Upper lobe of right lung (tissue), 1 donor: ENCODE measurements at regions not wholly inside any gene's neighbourhood (a gene's known extent, or its start where the extent isn't known, plus 50 kb on each side); places are given as distances from the start of the nearest gene placed in this dataset.

Experiments used
- ATAC-seq: fragments of 200-7000 bp; cut with Tn5 transposase; one replicate; pipeline ENCODE4 v1.9.1; 2020; ENCODE audit warnings: mild to moderate bottlenecking, moderate library complexity
- DNase-seq: peaks from one replicate; pipeline ENCODE4 v3.0.0-alpha.2; 2020
- H3K27ac ChIP-seq: fragments of 200-600 bp; one replicate; pipeline ENCODE4 v1.8.0; 2022
- H3K27me3 ChIP-seq: fragments of 200-600 bp; one replicate; pipeline ENCODE4 v1.8.0; 2022; ENCODE audit warnings: mild to moderate bottlenecking
- H3K36me3 ChIP-seq: fragments of 200-600 bp; one replicate; pipeline ENCODE4 v1.8.0; 2022
- H3K4me1 ChIP-seq: fragments of 200-600 bp; one replicate; pipeline ENCODE4 v1.8.0; 2022
- H3K4me3 ChIP-seq: fragments of 200-600 bp; one replicate; pipeline ENCODE4 v1.8.0; 2022; ENCODE audit warnings: mild to moderate bottlenecking
- H3K9me3 ChIP-seq: fragments of 200-600 bp; one replicate; pipeline ENCODE4 v1.8.0; 2022
- intact Hi-C: fragments of 100-400 bp; cut with DNase I; formaldehyde crosslinking; loops from one replicate; pipeline ENCODE4 v1.11.0; 2022
- TF ChIP-seq, protein P1 (sequence below): fragments of 200-600 bp; IDR thresholded peaks from one replicate; pipeline ENCODE4 v1.8.0; 2022; ENCODE audit warnings: antibody characterized with exemption
- donor health status: DM: no; HTN: yes; CAD: no; lungs with severe emphysema.

DNA sequence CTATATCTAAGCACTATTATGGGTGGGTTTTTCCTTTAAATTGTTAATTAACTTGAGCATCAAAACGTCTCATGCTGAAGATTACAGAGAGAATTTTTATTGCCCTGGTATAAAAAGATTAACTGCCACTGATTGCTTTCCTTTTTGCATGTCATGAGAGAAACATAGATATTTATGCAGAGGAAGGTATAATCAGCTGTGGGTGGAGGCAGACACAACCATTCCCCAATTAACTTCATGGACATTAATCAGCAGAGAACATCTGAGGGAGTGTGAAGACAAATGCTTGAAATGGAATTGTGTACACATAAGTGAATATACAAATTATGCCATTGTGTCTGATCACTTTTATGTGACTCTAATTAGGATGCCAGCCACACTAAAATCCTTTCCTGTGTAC, 115.2 kb upstream of the CPHXL start:
- ATAC-seq, result no peak
- no peak overlapping the region for H3K27ac ChIP-seq
- no peaks in the 10 kb centered on the region for H3K36me3 ChIP-seq

DNA sequence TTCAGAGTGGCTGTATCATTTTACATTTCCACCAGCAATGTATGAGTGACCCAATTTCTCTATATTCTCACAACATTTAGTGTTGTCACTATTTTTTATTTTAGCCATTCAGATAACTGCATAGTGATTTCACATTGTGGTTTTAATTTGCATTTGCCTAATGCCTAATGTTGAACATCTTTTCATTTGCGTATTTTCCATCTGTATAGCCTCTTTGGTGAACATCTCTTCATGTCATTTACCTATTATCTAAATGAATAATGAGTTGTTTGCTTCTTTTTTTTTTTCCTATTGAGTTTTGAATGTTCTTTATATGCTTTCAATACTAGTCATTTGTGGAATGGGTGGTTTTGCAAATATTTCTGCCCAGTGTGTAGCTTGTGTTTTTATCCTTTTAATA, 120.9 kb upstream of the CPHXL start:
- ATAC-seq, result no peak
- Histone ChIP-seq H3K27ac (no peak overlapping the region), H3K27me3 (no peaks in the 10 kb centered on the region), H3K36me3 (no peaks in the 10 kb centered on the region), H3K9me3 (no peaks in the 10 kb centered on the region), H3K4me3 (no peak overlapping the region), H3K4me1 (no peaks in the 10 kb centered on the region)
- no peak for DNase-seq
- intact Hi-C loops, result no loop called here
- TF ChIP-seq, protein P1, sequence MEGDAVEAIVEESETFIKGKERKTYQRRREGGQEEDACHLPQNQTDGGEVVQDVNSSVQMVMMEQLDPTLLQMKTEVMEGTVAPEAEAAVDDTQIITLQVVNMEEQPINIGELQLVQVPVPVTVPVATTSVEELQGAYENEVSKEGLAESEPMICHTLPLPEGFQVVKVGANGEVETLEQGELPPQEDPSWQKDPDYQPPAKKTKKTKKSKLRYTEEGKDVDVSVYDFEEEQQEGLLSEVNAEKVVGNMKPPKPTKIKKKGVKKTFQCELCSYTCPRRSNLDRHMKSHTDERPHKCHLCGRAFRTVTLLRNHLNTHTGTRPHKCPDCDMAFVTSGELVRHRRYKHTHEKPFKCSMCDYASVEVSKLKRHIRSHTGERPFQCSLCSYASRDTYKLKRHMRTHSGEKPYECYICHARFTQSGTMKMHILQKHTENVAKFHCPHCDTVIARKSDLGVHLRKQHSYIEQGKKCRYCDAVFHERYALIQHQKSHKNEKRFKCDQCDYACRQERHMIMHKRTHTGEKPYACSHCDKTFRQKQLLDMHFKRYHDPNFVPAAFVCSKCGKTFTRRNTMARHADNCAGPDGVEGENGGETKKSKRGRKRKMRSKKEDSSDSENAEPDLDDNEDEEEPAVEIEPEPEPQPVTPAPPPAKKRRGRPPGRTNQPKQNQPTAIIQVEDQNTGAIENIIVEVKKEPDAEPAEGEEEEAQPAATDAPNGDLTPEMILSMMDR, result no peak

More for the DNA sequence above, 115.2 kb upstream of the CPHXL start:
- DNase-seq, result no peak
- TF ChIP-seq, protein P1, result no peak
- Histone ChIP-seq H3K27me3 (no peaks in the 10 kb centered on the region), H3K9me3 (no peaks in the 10 kb centered on the region), H3K4me1 (no peaks in the 10 kb centered on the region), H3K4me3 (no peak overlapping the region)
- intact Hi-C loops, result no loop called here

DNA sequence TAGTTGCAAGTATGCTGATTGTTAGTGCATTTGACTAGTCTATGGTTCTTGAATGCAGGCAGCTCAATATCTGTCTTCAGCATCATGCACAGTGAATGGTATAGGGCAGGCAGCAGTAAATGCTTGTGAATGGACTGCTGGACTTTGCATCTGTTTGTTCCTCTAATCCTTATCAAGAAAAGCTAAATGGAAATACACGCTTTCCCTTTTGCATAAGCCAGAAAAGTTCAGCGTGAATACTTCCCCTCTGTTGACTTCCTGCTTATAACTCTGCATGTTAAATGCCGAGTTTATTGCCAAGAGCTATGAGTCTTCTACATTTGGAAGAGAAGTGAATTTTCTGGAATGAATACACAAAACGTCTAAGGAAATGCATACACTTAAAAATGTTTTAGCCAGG, 127.9 kb upstream of the CPHXL start:
- DNase-seq (no peak), ATAC-seq (no peak)
- Histone ChIP-seq H3K9me3 (no peaks in the 10 kb centered on the region), H3K36me3 (no peaks in the 10 kb centered on the region), H3K27me3 (peaks cover 5% of the 10 kb centered on the region), H3K4me1 (no peaks in the 10 kb centered on the region), H3K27ac (no peak overlapping the region), H3K4me3 (no peak overlapping the region)
- TF ChIP-seq, protein P1, result no peak
- intact Hi-C loops, result no loop called here

DNA sequence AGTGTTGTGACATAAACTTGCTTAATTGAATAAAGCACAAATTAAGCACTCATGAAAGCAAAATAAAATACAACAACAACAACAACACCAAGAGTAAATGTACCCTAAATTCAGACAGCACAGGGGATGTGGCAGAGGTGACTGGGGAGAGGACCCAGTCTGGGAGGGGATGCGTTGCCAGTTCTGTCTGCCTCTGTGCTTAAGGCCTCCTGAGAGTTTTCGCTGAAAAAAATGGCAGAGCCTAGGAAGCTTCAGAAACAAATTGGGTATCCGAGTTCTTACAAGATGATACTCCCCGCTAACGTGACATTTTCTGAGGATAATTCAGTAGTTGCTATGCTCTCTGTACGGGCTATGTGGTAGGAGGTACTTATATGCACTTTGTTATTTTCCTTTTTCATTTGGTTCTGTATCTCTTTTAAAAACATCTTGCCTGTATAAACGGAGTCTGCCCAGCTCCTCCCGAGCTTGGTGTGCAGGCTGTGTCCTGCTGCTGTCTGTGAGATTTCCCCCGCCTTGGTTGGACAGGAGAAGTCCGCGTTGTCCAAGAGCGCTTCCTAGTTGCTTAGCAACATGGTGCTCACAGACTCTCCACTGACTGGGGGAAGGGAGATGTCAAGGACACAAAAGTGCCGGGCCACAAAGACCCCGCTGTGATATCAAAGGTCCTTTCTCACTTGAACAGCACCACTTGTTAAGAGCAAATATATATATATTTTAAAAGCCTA, 134.2 kb upstream of the CPHXL start:
- Histone ChIP-seq H3K27ac (no peak overlapping the region), H3K36me3 (no peaks in the 10 kb centered on the region), H3K4me3 (no peak overlapping the region), H3K4me1 (no peaks in the 10 kb centered on the region), H3K27me3 (peaks cover 5% of the 10 kb centered on the region), H3K9me3 (no peaks in the 10 kb centered on the region)
- ATAC-seq (no peak), DNase-seq (no peak)
- TF ChIP-seq, protein P1, result no peak
- intact Hi-C loops, result no loop called here

DNA sequence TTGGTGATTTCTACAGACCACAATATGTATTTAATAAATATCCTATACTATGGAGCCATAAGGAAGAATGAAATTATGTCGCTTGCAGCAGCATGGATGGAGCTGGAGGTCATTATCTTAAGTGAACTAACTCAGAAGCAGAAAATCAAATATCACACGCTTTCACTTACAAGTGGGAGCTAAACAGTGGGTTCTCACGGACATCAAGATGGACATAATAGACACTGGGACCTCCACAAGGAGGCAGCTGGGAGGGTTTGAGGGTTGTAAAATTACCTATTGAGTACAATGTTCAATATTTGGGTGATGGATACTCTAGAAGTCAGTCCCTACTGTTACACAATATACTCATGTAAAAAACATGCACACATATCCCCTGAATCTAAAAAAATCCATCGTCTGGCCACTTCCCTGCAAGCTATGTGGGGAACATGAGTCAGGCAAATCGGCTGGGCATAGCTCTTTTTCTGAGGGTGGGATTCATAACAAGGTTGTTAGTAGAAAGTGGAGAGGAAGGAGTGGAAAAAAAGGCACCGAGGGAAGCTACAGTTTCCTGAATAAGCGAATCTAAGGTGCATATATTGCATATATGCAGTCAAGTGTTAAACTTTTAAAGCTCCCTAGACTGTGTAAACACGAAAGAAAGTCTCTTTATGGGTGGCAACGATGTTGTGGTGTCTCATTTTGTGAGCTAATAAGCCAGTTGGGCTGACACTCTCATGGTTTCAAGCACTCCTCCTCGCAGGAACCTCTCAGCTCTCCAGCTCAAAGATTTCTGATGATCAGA, 135.2 kb upstream of the CPHXL start:
- no peak overlapping the region for H3K27ac ChIP-seq
- H3K9me3 ChIP-seq, result no peaks in the 10 kb centered on the region
- H3K36me3 ChIP-seq, result no peaks in the 10 kb centered on the region
- H3K4me3 ChIP-seq, result no peak overlapping the region
- no peak for ATAC-seq
- peaks cover 2% of the 10 kb centered on the region for H3K27me3 ChIP-seq
- TF ChIP-seq, protein P1, result no peak
- intact Hi-C loops, result no loop called here
- no peak for DNase-seq
- H3K4me1 ChIP-seq, result no peaks in the 10 kb centered on the region
